Stimulated activated naive CD8-positive, alpha-beta T cell treated with anti-CD3 and anti-CD28 coated beads, Interleukin-15, Interleukin-2, amounts not matched to agents 100 ng/mL and 50 ng/mL, for 24 hours (primary cell): ENCODE measurements at regions not wholly inside any gene's neighbourhood (a gene's known extent, or its start where the extent isn't known, plus 50 kb on each side); places are given as distances from the start of the nearest gene placed in this dataset.
"Not testable (repeated sequence)": the region's sequence is repeated elsewhere in the genome, so short reads cannot be mapped to it uniquely, and the experiment has no call there.

Source experiments
- H3K27ac Mint-ChIP-seq: one replicate; pipeline ENCODE4 v1.8.0; 2021; ENCODE audit warnings: mild to moderate bottlenecking, mixed read lengths
- H3K27me3 Mint-ChIP-seq: one replicate; pipeline ENCODE4 v1.8.0; 2021; ENCODE audit warnings: mixed read lengths
- H3K36me3 Mint-ChIP-seq: one replicate; pipeline ENCODE4 v1.8.0; 2021; ENCODE audit warnings: low read depth, mixed read lengths
- H3K4me1 Mint-ChIP-seq: one replicate; pipeline ENCODE4 v1.8.0; 2021; ENCODE audit warnings: low read depth, mixed read lengths
- H3K4me3 Mint-ChIP-seq: one replicate; pipeline ENCODE4 v1.8.0; 2021; ENCODE audit warnings: mild to moderate bottlenecking, mixed read lengths
- H3K9me3 Mint-ChIP-seq: one replicate; pipeline ENCODE4 v1.8.0; 2021; ENCODE audit warnings: mixed read lengths

GRCh38 chr21:27321791-27322190, 354.9 kb upstream of the ADAMTS5 start:
- H3K27me3 Mint-ChIP-seq = no peaks in the 10 kb centered on the region

GRCh38 chr21:27320868-27321267, 354.0 kb upstream of the ADAMTS5 start:
- H3K4me1 Mint-ChIP-seq = no peaks in the 10 kb centered on the region

More at GRCh38 chr21:27321791-27322190, 354.9 kb upstream of the ADAMTS5 start:
- Mint-ChIP-seq H3K36me3 (no peaks in the 10 kb centered on the region), H3K4me1 (no peaks in the 10 kb centered on the region), H3K4me3 (no peak overlapping the region), H3K9me3 (peaks cover 3% of the 10 kb centered on the region), H3K27ac (no peak overlapping the region)

DNA sequence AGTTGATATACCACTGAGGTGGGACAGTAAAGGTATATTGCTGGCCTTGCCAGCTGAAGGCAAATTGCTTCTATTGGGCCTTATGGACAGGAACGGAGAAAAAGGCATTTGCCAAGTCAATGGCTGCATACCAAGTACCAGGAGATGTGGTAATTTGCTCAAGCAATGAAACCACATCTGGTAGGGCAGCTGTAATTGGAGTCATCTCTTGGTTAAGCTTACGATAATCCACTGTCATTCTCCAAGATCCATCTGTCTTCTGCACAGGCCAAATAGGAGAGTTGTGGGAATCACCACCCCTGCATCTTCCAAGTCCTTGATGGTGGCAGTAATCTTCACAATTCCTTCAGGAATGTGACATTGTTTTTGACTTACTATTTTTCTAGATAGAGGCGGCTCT, 350.7 kb upstream of the ADAMTS5 start:
- not testable (repeated sequence) for H3K27me3 Mint-ChIP-seq, H3K27ac Mint-ChIP-seq, H3K4me3 Mint-ChIP-seq, H3K4me1 Mint-ChIP-seq, H3K36me3 Mint-ChIP-seq
- peaks cover 15% of the 10 kb centered on the region for H3K9me3 Mint-ChIP-seq

More at GRCh38 chr21:27320868-27321267, 354.0 kb upstream of the ADAMTS5 start:
- H3K36me3 Mint-ChIP-seq = no peaks in the 10 kb centered on the region
- H3K9me3 Mint-ChIP-seq = peaks cover 10% of the 10 kb centered on the region
- H3K27ac Mint-ChIP-seq = no peak overlapping the region
- H3K27me3 Mint-ChIP-seq = no peaks in the 10 kb centered on the region
- H3K4me3 Mint-ChIP-seq = no peak overlapping the region

- H3K4me3 Mint-ChIP-seq = no peak overlapping the region
- H3K36me3 Mint-ChIP-seq = no peaks in the 10 kb centered on the region
- H3K27ac Mint-ChIP-seq = no peak overlapping the region
- H3K27me3 Mint-ChIP-seq = no peaks in the 10 kb centered on the region
- H3K4me1 Mint-ChIP-seq = no peaks in the 10 kb centered on the region
- H3K9me3 Mint-ChIP-seq = peaks cover 19% of the 10 kb centered on the region
Measured at GRCh38 chr21:27315373-27315772, 348.5 kb upstream of the ADAMTS5 start.

DNA sequence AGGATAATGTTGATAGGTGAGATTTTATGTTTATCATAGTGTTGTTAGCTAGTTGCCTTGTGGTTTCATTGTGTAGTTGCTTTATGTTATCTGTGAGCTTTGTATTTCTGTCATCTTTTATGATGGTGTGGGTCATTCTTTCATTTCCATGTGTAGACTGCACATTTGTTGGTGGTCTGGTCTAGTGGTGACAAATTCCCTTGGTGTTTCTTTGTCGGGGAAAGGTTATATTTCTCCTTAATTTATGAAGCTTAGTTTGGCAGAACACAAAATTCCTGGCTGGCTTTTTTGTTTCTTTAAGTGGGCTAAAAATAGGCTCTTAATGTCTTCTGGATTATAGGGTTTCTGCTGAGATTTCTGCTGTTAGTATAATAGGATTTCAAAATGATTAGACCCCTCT, 347.2 kb upstream of the ADAMTS5 start:
- Mint-ChIP-seq H3K27me3 (no peaks in the 10 kb centered on the region), H3K27ac (no peak overlapping the region), H3K36me3 (no peaks in the 10 kb centered on the region), H3K4me1 (no peaks in the 10 kb centered on the region), H3K9me3 (peaks cover 19% of the 10 kb centered on the region), H3K4me3 (no peak overlapping the region)

DNA sequence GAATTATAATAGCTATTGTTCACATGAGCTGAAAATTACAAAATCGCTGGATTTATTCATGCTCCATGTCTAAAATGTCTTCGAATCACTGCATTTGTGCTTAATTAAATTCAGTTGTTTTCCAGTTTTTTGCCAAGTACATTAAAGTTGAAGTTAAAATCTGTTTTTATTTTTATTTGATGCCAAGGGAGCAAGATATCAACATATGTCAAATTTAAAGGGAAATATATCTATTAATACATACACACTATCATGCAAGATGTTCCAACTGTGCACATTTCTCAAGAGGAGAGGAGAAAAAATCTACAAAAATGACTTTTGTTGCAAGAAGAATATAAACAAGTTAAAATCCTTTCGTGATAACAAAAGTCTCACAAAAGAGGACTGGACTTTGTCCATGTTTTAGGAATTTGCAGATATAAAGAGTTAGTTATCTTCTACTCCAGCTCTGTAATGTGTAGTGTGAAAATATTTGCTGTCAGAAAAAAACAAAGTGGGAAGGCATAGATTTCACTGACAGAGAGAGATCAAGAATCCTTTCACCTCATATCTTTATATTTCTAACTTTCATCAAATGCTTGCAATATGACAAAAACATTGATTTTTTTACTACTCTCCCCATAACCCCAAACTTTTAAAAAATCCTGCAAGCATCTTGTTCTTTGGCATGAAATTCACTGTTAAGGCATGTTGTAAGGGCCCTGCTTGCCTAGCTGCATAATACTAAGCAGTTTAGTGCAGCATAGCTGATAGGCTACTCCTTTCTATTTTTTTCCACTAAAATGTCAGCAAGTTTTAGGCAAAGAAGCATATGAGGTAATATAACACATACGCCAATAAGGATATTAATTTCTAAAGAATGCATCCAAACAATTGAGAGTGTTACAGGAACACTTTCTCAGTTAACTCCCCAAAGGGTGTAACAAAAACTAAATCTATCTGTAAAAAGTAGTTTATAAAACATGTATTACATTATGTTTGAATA, 340.2 kb upstream of the ADAMTS5 start:
- peaks cover 6% of the 10 kb centered on the region for H3K9me3 Mint-ChIP-seq
- H3K36me3 Mint-ChIP-seq = no peaks in the 10 kb centered on the region
- no peaks in the 10 kb centered on the region for H3K4me1 Mint-ChIP-seq
- H3K27me3 Mint-ChIP-seq = no peaks in the 10 kb centered on the region
- H3K4me3 Mint-ChIP-seq = no peak overlapping the region
- H3K27ac Mint-ChIP-seq = no peak overlapping the region

DNA sequence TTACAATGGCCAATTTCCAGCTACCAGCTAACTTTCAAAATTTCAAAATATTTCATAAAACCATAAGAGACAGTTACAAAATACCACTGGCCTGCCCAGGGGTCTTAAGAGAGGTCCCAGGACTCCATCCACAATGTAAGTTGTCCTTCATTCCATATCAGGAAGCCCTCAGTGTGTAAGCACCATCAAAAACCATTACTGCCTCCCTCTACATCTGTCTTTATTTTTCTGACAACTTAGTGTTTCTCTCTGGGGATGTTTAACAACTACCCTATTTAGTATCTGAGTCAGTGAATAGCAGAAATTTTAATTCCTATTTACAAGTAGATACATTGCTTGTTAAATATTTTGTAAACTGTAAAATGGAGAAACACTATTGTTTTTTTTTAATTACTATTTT, 339.3 kb upstream of the ADAMTS5 start:
- Mint-ChIP-seq H3K27me3 (no peaks in the 10 kb centered on the region), H3K9me3 (peaks cover 10% of the 10 kb centered on the region), H3K4me1 (no peaks in the 10 kb centered on the region), H3K27ac (no peak overlapping the region), H3K36me3 (no peaks in the 10 kb centered on the region), H3K4me3 (no peak overlapping the region)

DNA sequence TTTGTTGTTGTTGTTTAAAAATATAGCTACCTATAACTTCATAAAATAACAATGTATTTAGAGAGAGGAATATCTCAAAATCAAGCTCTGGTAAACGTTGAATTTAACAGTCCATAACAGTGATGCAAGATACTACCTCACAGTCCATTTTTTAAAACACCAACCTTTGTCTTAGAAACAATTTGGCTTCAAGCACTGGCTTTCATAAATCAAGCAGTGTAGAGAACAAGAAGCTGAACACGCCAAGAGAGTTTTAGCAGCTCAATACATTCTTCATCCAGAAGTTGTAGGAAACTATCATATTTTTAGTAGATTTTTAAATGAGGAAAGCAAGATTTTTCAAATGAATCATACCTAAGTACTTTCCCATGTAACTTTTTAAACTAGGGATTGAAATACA, 334.3 kb upstream of the ADAMTS5 start:
- Mint-ChIP-seq H3K36me3 (no peaks in the 10 kb centered on the region), H3K9me3 (peaks cover 7% of the 10 kb centered on the region)

DNA sequence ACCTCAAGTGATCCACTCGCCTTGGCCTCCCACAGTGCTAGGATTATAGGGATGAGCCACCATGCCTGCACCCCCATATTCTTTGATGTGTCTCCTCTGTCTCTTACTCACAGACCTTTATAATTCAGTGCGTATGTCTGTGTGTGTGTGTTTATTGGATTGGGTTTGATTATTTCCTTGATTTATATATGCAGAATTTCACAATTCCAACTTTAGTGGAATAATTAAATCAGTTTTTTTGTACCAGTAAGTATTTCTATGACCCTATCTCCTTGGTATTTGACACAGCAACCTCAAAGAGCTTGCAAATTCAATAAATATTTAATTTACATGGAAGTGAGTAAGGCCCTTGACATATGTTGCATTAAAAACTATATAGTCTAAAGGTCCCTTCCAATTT, 333.9 kb upstream of the ADAMTS5 start:
- no peaks in the 10 kb centered on the region for H3K36me3 Mint-ChIP-seq
- no peaks in the 10 kb centered on the region for H3K27me3 Mint-ChIP-seq
- peaks cover 7% of the 10 kb centered on the region for H3K9me3 Mint-ChIP-seq
- H3K4me3 Mint-ChIP-seq = no peak overlapping the region
- no peak overlapping the region for H3K27ac Mint-ChIP-seq
- H3K4me1 Mint-ChIP-seq = no peaks in the 10 kb centered on the region

More for the DNA sequence above, 334.3 kb upstream of the ADAMTS5 start:
- Mint-ChIP-seq H3K27me3 (no peaks in the 10 kb centered on the region), H3K27ac (no peak overlapping the region), H3K4me1 (no peaks in the 10 kb centered on the region), H3K4me3 (no peak overlapping the region)

DNA sequence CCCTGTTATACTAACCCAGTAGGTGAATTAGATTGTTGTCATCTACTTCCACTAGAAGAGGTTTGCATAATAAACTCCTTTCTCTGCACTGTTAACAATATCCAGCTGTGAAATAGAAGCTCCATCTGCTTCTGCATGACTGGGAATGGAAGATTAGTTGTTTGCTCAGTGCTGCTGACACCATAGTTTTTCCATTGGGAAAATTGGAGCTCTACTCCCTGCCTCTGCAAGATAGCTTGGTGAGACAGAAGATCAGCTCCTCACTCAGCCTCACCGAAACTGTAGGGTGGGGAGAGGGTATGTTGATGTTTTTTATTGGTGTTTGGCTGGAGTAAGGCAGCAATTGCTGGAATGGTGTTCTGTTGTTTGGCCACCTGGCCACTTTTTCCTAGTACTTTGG, 331.6 kb upstream of the ADAMTS5 start:
- Mint-ChIP-seq H3K4me3 (no peak overlapping the region), H3K36me3 (no peaks in the 10 kb centered on the region), H3K9me3 (peaks cover 7% of the 10 kb centered on the region), H3K27me3 (no peaks in the 10 kb centered on the region), H3K4me1 (no peaks in the 10 kb centered on the region), H3K27ac (no peak overlapping the region)

GRCh38 chr21:27293239-27293638, 326.4 kb upstream of the ADAMTS5 start:
- no peaks in the 10 kb centered on the region for H3K36me3 Mint-ChIP-seq
- H3K4me3 Mint-ChIP-seq = no peak overlapping the region
- no peaks in the 10 kb centered on the region for H3K27me3 Mint-ChIP-seq
- no peak overlapping the region for H3K27ac Mint-ChIP-seq
- no peaks in the 10 kb centered on the region for H3K4me1 Mint-ChIP-seq
- peaks cover 11% of the 10 kb centered on the region for H3K9me3 Mint-ChIP-seq

DNA sequence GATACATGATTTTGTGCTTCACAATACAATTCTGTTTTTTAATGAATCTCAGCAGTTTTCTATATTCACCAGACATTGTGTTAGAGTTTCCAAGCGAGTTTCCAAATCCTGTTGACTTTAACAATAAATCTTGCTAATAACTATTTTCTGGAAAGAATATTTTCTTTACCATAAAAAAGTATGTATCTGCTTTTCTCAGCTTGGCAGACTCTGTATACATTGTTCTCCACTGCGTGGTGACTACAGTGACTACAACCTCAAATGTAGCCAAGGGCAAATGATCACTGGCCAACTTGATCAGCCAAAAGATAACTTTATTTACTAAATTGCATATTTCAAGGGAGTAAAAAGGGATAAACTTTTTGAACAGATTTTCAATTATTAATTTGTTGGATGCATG, 325.9 kb upstream of the ADAMTS5 start:
- H3K27ac Mint-ChIP-seq = no peak overlapping the region
- H3K27me3 Mint-ChIP-seq = no peaks in the 10 kb centered on the region
- H3K4me3 Mint-ChIP-seq = no peak overlapping the region
- H3K36me3 Mint-ChIP-seq = no peaks in the 10 kb centered on the region
- no peaks in the 10 kb centered on the region for H3K4me1 Mint-ChIP-seq
- peaks cover 16% of the 10 kb centered on the region for H3K9me3 Mint-ChIP-seq

DNA sequence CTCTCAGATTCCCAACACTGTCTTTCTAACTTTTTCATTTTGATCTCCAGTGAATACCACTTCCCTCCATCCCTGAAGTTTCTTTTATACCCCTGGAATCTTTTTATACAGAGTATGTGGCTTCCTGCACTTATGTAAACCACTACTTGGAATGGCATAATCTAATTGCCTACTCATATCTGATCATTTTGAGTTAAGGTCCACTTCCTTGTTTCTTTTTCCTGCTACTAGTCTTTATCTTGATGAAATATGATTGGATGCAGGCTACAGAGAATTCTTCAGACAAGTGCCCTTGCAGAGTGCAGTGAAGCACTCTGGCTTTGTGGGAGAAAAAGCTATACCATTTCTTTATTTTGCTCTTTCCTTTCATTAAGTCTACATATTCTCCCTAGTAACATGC, 325.3 kb upstream of the ADAMTS5 start:
- Mint-ChIP-seq H3K4me3 (no peak overlapping the region), H3K9me3 (peaks cover 17% of the 10 kb centered on the region), H3K4me1 (no peaks in the 10 kb centered on the region), H3K27ac (no peak overlapping the region), H3K36me3 (no peaks in the 10 kb centered on the region), H3K27me3 (no peaks in the 10 kb centered on the region)

- H3K27me3 Mint-ChIP-seq = no peaks in the 10 kb centered on the region
- H3K4me1 Mint-ChIP-seq = no peaks in the 10 kb centered on the region
- no peaks in the 10 kb centered on the region for H3K36me3 Mint-ChIP-seq
- H3K9me3 Mint-ChIP-seq = peaks cover 22% of the 10 kb centered on the region
- no peak overlapping the region for H3K4me3 Mint-ChIP-seq
- no peak overlapping the region for H3K27ac Mint-ChIP-seq
Measured at GRCh38 chr21:27291006-27291405, 324.1 kb upstream of the ADAMTS5 start.

GRCh38 chr21:27290028-27290427, 323.1 kb upstream of the ADAMTS5 start:
- Mint-ChIP-seq H3K4me3 (no peak overlapping the region), H3K9me3 (peaks cover 22% of the 10 kb centered on the region), H3K4me1 (no peaks in the 10 kb centered on the region), H3K27ac (no peak overlapping the region), H3K27me3 (no peaks in the 10 kb centered on the region), H3K36me3 (no peaks in the 10 kb centered on the region)

DNA sequence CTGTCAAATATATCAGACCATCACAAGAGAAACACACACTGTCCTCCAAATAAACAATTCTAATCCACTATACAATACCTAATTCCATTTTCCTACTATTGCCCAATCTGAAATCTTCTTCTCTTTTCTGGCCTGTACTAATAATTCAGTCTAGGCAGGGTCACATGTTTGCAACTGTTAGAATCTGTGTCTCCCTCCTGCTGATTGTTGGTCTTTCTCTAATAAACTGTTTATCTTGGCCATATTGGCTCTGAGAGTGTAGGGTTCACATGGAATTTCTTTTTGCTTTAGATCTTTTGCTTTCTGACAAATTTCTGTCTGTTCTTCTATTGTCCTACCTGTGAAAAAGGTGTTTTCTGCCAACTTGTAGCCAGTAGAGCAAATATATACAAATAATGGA, 319.9 kb upstream of the ADAMTS5 start:
- H3K9me3 Mint-ChIP-seq = peaks cover 17% of the 10 kb centered on the region
- H3K4me1 Mint-ChIP-seq = no peaks in the 10 kb centered on the region
- no peaks in the 10 kb centered on the region for H3K27me3 Mint-ChIP-seq
- H3K27ac Mint-ChIP-seq = no peak overlapping the region
- H3K36me3 Mint-ChIP-seq = no peaks in the 10 kb centered on the region
- no peak overlapping the region for H3K4me3 Mint-ChIP-seq
